GM12878 (cell line): ENCODE measurements at regions not wholly inside any gene's neighbourhood (a gene's known extent, or its start where the extent isn't known, plus 50 kb on each side); places are given as distances from the start of the nearest gene placed in this dataset.

Source experiments
- TF ChIP-seq, protein P1 (sequence below): IDR thresholded peaks from 2 replicates; pipeline ENCODE4 v1.6.1; 2012; ENCODE audit warnings: mild to moderate bottlenecking, low read depth, low read length
- TF ChIP-seq, protein P2 (sequence below): fragments of 450-650 bp; IDR thresholded peaks from 2 replicates; pipeline ENCODE4 v1.6.1; 2017; ENCODE audit warnings: mild to moderate bottlenecking
- TF ChIP-seq, protein P3 (sequence below): fragments of 450-650 bp; IDR thresholded peaks from 2 replicates; pipeline ENCODE4 v1.6.1; 2016; ENCODE audit warnings: mild to moderate bottlenecking, moderate library complexity, borderline replicate concordance

GRCh38 chr18:5064841-5065370, 132.2 kb downstream of the AKAIN1 start (continued):
- TF ChIP-seq, protein P1, sequence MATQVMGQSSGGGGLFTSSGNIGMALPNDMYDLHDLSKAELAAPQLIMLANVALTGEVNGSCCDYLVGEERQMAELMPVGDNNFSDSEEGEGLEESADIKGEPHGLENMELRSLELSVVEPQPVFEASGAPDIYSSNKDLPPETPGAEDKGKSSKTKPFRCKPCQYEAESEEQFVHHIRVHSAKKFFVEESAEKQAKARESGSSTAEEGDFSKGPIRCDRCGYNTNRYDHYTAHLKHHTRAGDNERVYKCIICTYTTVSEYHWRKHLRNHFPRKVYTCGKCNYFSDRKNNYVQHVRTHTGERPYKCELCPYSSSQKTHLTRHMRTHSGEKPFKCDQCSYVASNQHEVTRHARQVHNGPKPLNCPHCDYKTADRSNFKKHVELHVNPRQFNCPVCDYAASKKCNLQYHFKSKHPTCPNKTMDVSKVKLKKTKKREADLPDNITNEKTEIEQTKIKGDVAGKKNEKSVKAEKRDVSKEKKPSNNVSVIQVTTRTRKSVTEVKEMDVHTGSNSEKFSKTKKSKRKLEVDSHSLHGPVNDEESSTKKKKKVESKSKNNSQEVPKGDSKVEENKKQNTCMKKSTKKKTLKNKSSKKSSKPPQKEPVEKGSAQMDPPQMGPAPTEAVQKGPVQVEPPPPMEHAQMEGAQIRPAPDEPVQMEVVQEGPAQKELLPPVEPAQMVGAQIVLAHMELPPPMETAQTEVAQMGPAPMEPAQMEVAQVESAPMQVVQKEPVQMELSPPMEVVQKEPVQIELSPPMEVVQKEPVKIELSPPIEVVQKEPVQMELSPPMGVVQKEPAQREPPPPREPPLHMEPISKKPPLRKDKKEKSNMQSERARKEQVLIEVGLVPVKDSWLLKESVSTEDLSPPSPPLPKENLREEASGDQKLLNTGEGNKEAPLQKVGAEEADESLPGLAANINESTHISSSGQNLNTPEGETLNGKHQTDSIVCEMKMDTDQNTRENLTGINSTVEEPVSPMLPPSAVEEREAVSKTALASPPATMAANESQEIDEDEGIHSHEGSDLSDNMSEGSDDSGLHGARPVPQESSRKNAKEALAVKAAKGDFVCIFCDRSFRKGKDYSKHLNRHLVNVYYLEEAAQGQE, result no peak
- TF ChIP-seq, protein P2, sequence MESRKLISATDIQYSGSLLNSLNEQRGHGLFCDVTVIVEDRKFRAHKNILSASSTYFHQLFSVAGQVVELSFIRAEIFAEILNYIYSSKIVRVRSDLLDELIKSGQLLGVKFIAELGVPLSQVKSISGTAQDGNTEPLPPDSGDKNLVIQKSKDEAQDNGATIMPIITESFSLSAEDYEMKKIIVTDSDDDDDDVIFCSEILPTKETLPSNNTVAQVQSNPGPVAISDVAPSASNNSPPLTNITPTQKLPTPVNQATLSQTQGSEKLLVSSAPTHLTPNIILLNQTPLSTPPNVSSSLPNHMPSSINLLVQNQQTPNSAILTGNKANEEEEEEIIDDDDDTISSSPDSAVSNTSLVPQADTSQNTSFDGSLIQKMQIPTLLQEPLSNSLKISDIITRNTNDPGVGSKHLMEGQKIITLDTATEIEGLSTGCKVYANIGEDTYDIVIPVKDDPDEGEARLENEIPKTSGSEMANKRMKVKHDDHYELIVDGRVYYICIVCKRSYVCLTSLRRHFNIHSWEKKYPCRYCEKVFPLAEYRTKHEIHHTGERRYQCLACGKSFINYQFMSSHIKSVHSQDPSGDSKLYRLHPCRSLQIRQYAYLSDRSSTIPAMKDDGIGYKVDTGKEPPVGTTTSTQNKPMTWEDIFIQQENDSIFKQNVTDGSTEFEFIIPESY, result no peak
- TF ChIP-seq, protein P3, sequence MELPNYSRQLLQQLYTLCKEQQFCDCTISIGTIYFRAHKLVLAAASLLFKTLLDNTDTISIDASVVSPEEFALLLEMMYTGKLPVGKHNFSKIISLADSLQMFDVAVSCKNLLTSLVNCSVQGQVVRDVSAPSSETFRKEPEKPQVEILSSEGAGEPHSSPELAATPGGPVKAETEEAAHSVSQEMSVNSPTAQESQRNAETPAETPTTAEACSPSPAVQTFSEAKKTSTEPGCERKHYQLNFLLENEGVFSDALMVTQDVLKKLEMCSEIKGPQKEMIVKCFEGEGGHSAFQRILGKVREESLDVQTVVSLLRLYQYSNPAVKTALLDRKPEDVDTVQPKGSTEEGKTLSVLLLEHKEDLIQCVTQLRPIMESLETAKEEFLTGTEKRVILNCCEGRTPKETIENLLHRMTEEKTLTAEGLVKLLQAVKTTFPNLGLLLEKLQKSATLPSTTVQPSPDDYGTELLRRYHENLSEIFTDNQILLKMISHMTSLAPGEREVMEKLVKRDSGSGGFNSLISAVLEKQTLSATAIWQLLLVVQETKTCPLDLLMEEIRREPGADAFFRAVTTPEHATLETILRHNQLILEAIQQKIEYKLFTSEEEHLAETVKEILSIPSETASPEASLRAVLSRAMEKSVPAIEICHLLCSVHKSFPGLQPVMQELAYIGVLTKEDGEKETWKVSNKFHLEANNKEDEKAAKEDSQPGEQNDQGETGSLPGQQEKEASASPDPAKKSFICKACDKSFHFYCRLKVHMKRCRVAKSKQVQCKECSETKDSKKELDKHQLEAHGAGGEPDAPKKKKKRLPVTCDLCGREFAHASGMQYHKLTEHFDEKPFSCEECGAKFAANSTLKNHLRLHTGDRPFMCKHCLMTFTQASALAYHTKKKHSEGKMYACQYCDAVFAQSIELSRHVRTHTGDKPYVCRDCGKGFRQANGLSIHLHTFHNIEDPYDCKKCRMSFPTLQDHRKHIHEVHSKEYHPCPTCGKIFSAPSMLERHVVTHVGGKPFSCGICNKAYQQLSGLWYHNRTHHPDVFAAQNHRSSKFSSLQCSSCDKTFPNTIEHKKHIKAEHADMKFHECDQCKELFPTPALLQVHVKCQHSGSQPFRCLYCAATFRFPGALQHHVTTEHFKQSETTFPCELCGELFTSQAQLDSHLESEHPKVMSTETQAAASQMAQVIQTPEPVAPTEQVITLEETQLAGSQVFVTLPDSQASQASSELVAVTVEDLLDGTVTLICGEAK, result no peak
